Ectodermal cell (in vitro differentiated cells): ENCODE measurements at regions not wholly inside any gene's neighbourhood (a gene's known extent, or its start where the extent isn't known, plus 50 kb on each side); places are given as distances from the start of the nearest gene placed in this dataset.

ENCODE experiments used
- H3K27ac ChIP-seq: 2 replicates; pipeline ENCODE4 v1.7.0; 2013; ENCODE audit warnings: mild to moderate bottlenecking, low read depth, low read length; ENCODE audit not compliant: insufficient read depth, poor library complexity, severe bottlenecking
- H3K27me3 ChIP-seq: 2 replicates; pipeline ENCODE4 v1.7.0; 2013; ENCODE audit warnings: mild to moderate bottlenecking, low read length; ENCODE audit not compliant: insufficient read depth, control insufficient read depth, poor library complexity, severe bottlenecking
- H3K36me3 ChIP-seq: one replicate; pipeline ENCODE4 v1.7.0; 2013; ENCODE audit warnings: low read length; ENCODE audit not compliant: control insufficient read depth, insufficient read depth
- H3K4me1 ChIP-seq: one replicate; pipeline ENCODE4 v1.7.0; 2013; ENCODE audit warnings: low read length; ENCODE audit not compliant: control insufficient read depth, insufficient read depth
- H3K4me3 ChIP-seq: 2 replicates; pipeline ENCODE4 v1.7.0; 2013; ENCODE audit warnings: low read depth, low read length, control low read depth; ENCODE audit not compliant: insufficient read depth
- H3K9me3 ChIP-seq: 2 replicates; pipeline ENCODE4 v1.7.0; 2013; ENCODE audit warnings: mild to moderate bottlenecking, low read length, moderate library complexity; ENCODE audit not compliant: control insufficient read depth
- WGBS, 2 experiments: methylation state at CpG; one replicate each; pipeline ENCODE4 v1.1.7; 2013; ENCODE audit warnings: missing lambda C conversion rate in 2 of 2; 5-methylcytosine and 5-hydroxymethylcytosine counted together

DNA sequence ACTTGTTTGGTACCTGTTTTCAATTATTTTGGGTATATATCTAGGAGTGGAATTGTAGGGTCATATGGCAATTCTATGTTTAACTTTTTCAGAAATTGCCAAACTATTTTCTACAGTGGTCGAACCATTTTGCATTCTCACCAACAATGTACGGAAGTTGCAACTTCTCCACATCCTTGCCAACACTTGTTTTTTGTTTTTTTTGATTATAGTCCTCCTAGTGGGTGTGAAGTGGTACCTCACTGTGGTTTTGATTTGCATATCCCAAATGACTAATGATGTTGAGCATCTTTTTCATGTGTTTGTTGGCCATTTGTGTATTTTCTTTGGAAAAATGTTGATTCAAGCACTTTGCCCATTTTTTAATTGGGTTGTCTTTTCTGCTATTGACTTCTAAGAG, 122.1 kb downstream of the RPS24 start:
- Histone ChIP-seq H3K4me3 (no peak overlapping the region), H3K27ac (no peak overlapping the region), H3K27me3 (no peaks in the 10 kb centered on the region), H3K9me3 (no peaks in the 10 kb centered on the region), H3K4me1 (no peaks in the 10 kb centered on the region), H3K36me3 (no peaks in the 10 kb centered on the region)
- WGBS, 2 experiments: 100% methylated on average over 2 of the region's 2 CpGs; no CpG with 5 or more reads in 1 of the 2 experiments

DNA sequence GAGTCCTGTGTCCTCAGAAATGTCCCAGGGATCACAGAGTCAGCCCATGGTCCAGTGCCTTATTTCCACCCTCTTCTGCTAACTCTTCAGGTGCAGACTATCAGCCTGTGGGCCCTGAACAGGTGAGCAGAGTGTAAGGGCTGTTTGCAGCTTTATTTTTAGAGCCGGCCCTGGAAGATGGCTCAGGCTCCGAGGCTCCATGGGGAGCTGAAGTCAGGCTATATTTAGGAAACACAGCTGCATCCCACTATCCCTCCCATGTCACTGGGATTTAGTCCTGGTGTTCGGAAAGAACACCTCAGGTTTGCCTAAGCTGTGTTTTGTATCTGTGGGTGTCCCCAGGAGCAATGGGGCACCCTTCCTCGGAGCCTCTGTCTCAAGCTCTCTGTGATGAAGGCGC, 126.9 kb downstream of the RPS24 start:
- WGBS, 2 experiments: 91 to 92% methylated on average over 5 of the region's 5 CpGs
- Histone ChIP-seq H3K36me3 (no peaks in the 10 kb centered on the region), H3K9me3 (no peaks in the 10 kb centered on the region), H3K27me3 (no peaks in the 10 kb centered on the region), H3K27ac (no peak overlapping the region), H3K4me1 (no peaks in the 10 kb centered on the region), H3K4me3 (no peak overlapping the region)

DNA sequence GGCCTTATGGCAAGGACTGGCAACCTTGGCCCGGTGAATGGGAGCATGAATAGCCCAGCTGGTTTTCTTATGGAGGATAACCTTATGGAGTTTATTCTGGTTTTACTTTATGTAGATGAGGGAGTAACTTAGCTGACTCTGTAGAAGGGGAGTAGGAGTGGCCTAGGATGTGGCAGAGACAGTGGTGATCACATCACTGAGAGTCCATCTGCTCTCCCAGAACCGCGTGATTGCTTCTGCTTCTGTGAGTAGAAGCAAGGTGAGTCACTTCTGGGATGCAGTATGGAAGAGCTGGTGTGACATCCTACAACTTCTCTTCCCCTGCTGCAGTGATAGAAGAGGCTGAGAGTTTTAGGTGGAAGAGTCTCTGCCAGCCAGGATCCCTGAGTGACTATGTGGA, 129.2 kb downstream of the RPS24 start:
- Histone ChIP-seq H3K27me3 (no peaks in the 10 kb centered on the region), H3K9me3 (no peaks in the 10 kb centered on the region), H3K4me1 (no peaks in the 10 kb centered on the region), H3K4me3 (no peak overlapping the region), H3K36me3 (no peaks in the 10 kb centered on the region), H3K27ac (no peak overlapping the region)
- 87 to 98% methylated on average over 3 of the region's 3 CpGs for WGBS, 2 experiments

DNA sequence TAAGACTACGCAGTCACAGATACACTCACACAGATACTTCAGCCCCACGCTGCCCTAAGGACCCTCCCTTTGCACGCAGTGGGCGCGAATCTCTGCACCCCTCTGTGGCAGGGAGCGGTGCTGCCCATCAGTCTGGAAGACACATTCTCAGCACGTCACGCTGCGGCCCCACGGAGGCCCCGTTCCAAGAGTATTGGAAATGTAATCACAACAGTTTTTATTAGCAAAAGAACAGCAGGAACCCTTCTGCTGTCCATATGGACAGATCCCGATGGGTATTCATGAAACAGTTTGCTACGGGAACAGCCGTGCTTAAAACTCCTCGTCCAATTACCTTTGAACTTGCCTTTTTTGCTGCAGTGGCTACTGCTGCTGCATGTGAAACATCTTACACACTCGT, 131.0 kb downstream of the RPS24 start:
- 93% methylated on average over 16 of the region's 16 CpGs for WGBS, 2 experiments
- H3K9me3 ChIP-seq: no peaks in the 10 kb centered on the region
- H3K27ac ChIP-seq: no peak overlapping the region
- no peaks in the 10 kb centered on the region for H3K27me3 ChIP-seq
- H3K4me1 ChIP-seq: no peaks in the 10 kb centered on the region
- H3K4me3 ChIP-seq: no peak overlapping the region
- H3K36me3 ChIP-seq: no peaks in the 10 kb centered on the region

DNA sequence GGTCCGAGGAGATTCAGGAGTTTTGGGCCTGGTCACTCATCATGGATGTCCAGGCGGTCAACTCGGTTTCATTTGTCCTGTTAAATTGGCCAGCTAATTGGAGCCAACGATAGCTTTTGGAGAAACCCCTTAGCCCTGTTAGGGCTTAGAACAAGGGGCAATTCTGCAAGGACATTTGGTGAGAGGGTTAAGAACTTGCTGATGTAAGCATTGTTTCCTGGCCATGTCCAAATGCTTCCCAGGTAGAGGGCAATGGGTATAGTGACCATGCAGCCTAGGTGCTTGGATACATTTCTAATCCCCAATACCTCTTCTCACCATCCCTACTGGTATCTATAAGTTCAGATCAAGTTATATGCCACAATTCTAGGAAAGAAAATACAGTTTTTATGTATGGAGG, 131.5 kb downstream of the RPS24 start:
- no peaks in the 10 kb centered on the region for H3K4me1 ChIP-seq
- WGBS, 2 experiments: 94 to 96% methylated on average over 4 of the region's 4 CpGs
- no peaks in the 10 kb centered on the region for H3K36me3 ChIP-seq
- no peaks in the 10 kb centered on the region for H3K27me3 ChIP-seq
- no peaks in the 10 kb centered on the region for H3K9me3 ChIP-seq
- H3K4me3 ChIP-seq: no peak overlapping the region
- no peak overlapping the region for H3K27ac ChIP-seq

DNA sequence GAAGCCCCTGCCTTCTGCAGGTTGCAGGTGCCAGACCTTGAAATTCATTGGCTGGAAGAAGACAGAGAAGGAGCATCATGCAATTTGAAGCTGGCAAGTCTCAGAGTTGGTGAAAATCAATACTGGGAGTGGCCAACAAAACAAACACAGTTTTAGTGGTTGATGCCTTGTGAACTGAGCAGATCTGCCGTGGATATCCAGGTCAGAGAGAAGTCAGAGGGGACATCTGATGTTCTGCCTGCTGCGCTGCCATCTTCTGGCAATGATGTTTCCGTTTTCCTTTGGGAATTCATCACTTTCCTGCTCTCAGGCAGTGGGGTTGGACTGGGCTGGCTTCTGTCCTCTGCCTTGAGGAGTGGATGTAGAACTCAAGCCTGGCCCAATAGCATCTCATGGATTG, 132.0 kb downstream of the RPS24 start:
- no peaks in the 10 kb centered on the region for H3K9me3 ChIP-seq
- H3K27ac ChIP-seq: no peak overlapping the region
- H3K36me3 ChIP-seq: no peaks in the 10 kb centered on the region
- no peak overlapping the region for H3K4me3 ChIP-seq
- 60 to 61% methylated on average over 3 of the region's 3 CpGs for WGBS, 2 experiments
- H3K4me1 ChIP-seq: no peaks in the 10 kb centered on the region
- no peaks in the 10 kb centered on the region for H3K27me3 ChIP-seq

DNA sequence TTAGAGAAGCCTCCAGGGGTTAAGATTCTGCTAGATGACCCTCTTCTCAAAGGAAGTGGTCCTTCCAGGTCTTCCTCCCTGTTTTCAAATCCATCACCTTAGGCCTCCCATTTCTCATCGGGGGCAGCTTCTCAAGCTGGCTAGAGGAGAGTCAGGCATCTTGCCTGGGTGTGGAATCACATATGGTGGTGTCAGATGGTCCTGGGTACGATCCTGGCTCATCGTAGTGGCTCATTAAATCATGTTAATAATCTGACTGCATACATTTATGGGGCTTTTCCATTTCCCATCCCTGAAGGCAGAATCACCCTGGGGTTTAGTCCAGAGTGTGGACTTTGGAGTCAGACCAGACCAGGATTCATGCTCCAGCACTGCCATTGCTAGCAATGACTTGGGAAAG, 132.6 kb downstream of the RPS24 start:
- Histone ChIP-seq H3K27me3 (no peaks in the 10 kb centered on the region), H3K27ac (no peak overlapping the region), H3K36me3 (no peaks in the 10 kb centered on the region), H3K4me1 (no peaks in the 10 kb centered on the region), H3K9me3 (no peaks in the 10 kb centered on the region), H3K4me3 (no peak overlapping the region)
- 94 to 97% methylated on average over 3 of the region's 3 CpGs for WGBS, 2 experiments

DNA sequence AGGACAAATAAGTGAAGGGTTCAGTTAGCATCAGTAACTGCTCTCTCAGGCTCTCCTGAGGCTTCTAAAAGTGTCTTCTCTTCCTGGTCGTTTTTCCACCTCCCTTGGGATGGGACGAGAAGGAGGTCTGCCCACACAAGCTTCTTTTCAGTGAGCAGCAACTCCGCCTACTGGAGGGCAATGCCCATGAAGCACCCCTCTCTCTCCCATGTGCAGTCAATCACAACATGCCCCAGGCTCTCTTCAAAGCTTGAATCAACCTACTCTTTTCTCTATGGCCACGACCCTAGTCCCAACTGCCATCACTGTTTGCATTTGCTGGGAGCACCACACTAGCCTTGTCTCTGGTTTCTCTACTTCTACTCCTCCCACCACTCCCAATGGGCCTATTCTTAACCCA, 135.6 kb downstream of the RPS24 start:
- WGBS, 2 experiments: 80 to 83% methylated on average over 4 of the region's 4 CpGs
- no peak overlapping the region for H3K4me3 ChIP-seq

DNA sequence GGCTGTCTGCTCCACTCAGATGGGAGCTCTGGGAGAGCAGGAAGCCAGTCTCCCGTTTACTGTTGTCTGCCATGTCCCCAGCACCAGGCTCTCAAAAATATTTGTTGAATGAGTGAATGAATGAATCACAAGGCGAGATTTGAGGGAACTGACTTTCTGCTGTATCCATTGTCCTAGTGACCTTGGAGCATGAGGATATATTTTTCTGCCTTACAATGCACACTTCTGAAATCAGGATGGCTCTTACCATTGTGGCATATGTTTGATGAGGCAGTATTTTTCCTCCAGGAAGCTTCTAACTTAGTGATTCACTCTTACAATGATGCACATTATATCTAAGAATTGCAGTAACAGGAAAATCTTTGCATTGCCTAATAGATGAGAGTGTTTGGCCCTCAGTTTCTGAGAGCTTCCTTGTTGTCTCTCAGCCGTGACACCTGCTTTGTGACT, 136.4 kb downstream of the RPS24 start:
- H3K4me1 ChIP-seq: peaks cover under 1% of the 10 kb centered on the region
- 93 to 96% methylated on average over 3 of the region's 3 CpGs for WGBS, 2 experiments

More for the DNA sequence above, 135.6 kb downstream of the RPS24 start:
- Histone ChIP-seq H3K27ac (no peak overlapping the region), H3K9me3 (no peaks in the 10 kb centered on the region), H3K4me1 (no peaks in the 10 kb centered on the region), H3K36me3 (no peaks in the 10 kb centered on the region), H3K27me3 (no peaks in the 10 kb centered on the region)

DNA sequence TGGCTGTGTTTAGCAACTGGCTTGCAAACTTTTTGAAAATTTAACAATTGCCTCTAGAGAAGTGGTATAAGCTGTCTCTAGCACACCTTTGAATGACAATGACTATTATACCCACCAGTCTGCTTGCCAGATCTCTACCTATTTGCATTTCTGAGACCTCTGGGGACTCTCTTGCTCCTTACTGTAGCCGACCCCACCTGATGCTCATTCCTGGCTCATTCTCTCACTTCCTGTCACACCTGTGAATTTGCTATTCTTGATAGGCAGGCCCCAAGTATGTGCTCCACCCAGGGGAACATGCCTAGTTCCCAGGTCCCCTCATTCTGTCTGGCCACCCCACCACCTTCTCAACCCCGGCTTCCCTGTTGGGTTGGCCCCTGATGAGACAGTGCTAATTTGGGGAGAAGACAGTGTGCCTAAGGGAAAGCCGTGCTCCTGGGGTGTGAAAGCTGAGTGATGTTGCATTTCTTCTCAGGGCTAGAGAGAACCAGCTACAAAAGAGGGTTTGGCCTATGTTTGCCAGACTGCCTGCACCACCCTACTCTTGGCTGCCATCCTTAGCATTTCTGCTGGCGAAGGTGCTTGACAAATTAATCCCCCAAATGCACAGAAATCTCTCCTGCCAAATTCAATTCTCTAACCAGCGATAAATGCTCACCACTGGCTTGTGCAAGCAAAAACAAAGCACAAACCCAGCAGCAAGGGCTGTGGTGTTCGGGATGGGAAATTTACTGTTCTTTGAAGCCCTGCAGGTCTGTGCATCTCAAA, 138.2 kb downstream of the RPS24 start:
- Histone ChIP-seq H3K4me1 (peaks cover 18% of the 10 kb centered on the region), H3K27ac (no peak overlapping the region), H3K9me3 (no peaks in the 10 kb centered on the region), H3K27me3 (no peaks in the 10 kb centered on the region), H3K4me3 (no peak overlapping the region), H3K36me3 (no peaks in the 10 kb centered on the region)
- WGBS, 2 experiments: 80 to 86% methylated on average over 6 of the region's 6 CpGs

More for the DNA sequence above, 136.4 kb downstream of the RPS24 start:
- no peaks in the 10 kb centered on the region for H3K9me3 ChIP-seq
- no peak overlapping the region for H3K4me3 ChIP-seq
- H3K27me3 ChIP-seq: no peaks in the 10 kb centered on the region
- no peaks in the 10 kb centered on the region for H3K36me3 ChIP-seq
- no peak overlapping the region for H3K27ac ChIP-seq
